ENCODE measurements at regions not wholly inside any gene's neighbourhood (a gene's known extent, or its start where the extent isn't known, plus 50 kb on each side); places are given as distances from the start of the nearest gene placed in this dataset.

- DNase-seq (ENCODE audit: low spot score) = no peak
- FAIRE-seq = no peak
Measured at GRCh38 chr22:48177631-48178030, 1415.2 kb downstream of the TBC1D22A start.

DNA sequence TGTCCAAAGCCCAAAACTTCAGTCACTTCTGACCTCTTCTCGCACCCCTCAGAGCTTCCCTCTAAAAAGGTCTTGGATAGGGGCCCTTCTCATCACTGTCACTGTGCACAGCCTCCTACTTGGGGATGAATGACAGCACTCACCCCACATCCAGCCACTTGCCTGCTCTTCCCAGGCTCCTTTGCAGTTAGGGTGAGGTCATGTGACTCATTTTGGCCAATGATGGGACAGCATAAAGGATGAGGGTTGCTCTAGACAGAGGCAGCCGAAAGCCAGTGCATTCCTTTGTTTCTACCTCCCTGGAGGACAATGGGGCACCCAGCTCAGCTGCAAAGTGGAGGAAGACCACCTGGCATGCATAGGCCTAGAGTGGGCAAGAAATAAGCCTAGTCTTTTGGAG is 1413.3 kb downstream of the TBC1D22A start:
- no peak for DNase-seq (ENCODE audit: low spot score)
- FAIRE-seq = no peak

DNA sequence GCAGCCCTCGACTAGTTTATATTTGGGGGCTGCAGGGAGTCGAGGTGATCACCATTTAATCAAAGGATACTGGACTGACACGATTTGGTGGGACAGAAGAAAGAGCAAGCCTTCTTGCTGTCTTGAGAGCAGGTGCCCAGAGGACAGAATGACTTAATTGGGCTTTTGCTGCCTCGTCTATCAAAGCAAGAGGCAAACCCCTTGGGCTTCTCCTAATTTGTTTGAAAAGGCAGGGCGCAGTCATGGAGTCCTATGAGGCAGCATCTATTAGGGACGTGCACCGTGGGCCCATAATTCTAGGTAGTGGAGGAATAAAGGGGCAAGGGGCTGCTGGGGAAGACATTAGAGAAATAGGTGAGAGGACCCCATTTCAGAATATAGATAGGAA is 1411.3 kb downstream of the TBC1D22A start:
- DNase-seq (ENCODE audit: low spot score) (no peak), FAIRE-seq (no peak)

GRCh38 chr22:48173061-48173772 is 1410.8 kb downstream of the TBC1D22A start:
- DNase-seq (ENCODE audit: low spot score) = no peak
- no peak for FAIRE-seq

DNA sequence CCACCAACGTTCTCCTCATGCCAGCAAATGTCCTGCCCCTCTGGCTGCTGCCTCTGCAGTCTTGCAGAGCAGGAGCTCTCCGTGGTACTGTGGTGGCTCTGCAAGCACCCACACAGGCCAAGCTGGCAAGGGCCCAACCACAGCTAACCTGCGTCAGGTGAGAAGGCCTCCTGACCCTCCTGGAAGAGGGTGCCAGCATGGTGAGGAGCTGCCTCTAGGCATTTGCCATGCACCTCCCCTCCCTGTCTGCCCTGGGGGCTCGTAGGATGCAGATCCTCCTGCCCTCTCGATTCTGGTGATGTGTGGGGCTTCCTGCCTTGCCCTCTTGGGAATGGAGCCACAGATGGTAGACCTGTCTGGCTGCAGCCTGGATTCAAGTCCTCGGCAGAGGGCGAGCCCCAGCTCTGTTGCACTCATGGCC is 1408.8 kb downstream of the TBC1D22A start:
- no peak for FAIRE-seq
- DNase-seq (ENCODE audit: low spot score) = no peak

GRCh38 chr22:48169227-48169626 is 1406.8 kb downstream of the TBC1D22A start:
- FAIRE-seq = no peak

GRCh38 chr22:48167238-48167637 is 1404.8 kb downstream of the TBC1D22A start:
- FAIRE-seq = no peak

More at GRCh38 chr22:48169227-48169626, 1406.8 kb downstream of the TBC1D22A start:
- DNase-seq (ENCODE audit: low spot score) = no peak

GRCh38 chr22:48161298-48161697 is 1398.8 kb downstream of the TBC1D22A start:
- no peak for DNase-seq (ENCODE audit: low spot score)
- FAIRE-seq = no peak

More at GRCh38 chr22:48167238-48167637, 1404.8 kb downstream of the TBC1D22A start:
- no peak for DNase-seq (ENCODE audit: low spot score)

DNA sequence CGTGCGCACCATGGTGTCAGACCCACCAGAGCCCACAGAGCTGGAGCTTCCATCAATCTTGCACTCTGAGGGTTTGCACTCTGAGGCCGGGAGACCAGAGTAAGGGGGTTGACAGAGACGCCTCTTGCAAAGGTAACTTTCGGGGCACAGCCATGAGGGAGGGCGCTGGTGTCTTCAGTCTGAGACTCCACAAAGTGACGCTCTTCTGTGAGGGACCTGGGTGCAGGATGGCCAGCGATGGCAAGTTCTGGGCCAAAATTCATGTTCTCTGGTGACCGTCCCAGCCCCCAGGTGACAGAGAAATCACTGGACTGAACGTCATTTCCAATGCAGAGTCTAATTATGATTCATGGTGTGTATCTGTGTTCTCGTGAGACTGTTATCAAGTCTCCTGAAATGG is 1395.2 kb downstream of the TBC1D22A start:
- no peak for DNase-seq (ENCODE audit: low spot score)
- FAIRE-seq = no peak

DNA sequence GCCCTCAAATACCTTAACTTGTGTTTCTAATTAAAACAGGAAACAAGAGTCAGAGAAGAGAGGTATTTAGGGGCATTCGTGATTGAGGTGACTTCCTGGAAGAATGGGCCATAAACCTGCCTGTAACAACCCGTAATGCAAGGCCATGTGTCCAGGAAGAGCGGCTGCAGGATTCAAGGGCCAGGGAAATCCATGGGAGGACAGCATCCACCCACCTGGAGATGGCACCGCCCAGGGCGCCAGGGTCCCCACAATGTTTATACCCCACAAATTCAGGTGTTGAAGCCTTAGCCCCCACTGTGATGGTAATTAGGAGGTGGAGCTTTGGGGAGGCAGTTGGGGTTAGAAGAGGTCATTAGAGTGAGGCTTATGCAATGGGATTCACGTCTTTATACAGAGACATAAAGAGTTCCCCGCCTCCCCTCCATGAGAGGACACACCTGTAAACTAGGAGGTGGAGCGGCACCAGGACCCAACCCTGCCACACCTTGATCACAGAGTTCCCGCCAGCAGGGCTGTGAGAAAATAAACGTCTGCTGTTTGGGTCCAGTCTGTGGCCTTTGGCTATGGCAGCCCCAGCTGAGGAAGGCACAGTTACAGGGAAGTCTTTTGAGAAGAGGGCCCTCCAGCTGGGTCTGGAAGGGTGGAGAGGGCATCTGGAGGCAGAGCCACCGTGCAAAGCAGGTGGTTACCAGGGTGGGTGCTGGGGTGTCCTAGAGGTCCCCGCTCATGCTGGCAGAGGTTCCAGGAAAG is 1394.3 kb downstream of the TBC1D22A start:
- DNase-seq (ENCODE audit: low spot score) (no peak), FAIRE-seq (no peak)

DNA sequence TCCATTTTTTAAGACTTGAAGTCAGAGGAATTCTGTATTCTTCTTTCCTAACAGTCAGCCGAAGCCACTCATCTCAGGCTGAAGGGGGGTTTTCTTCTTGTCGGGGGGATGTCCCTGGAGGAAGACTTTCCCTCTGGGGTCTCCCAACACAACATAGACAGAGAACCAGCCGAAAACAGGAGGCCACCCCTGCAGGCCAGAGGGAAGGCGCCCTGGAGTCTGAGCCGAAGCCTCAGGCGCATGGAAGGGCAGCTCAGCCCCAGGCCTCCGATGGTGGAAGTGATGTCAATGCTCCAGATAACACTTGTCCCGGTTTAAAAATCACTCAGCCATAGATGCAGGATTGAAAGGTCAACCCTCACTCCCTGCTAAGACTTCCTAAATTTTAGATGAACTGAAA is 1393.0 kb downstream of the TBC1D22A start:
- DNase-seq (ENCODE audit: low spot score) = no peak

GRCh38 chr22:48154943-48155240 is 1392.4 kb downstream of the TBC1D22A start:
- no peak for FAIRE-seq
- no peak for DNase-seq (ENCODE audit: low spot score)

More for the DNA sequence above, 1393.0 kb downstream of the TBC1D22A start:
- no peak for FAIRE-seq

GRCh38 chr22:48154169-48154942 is 1391.9 kb downstream of the TBC1D22A start:
- DNase-seq (ENCODE audit: low spot score) (no peak), FAIRE-seq (no peak)

- FAIRE-seq (no peak), DNase-seq (ENCODE audit: low spot score) (no peak)
Measured at GRCh38 chr22:48153726-48154125, 1391.3 kb downstream of the TBC1D22A start.

DNA sequence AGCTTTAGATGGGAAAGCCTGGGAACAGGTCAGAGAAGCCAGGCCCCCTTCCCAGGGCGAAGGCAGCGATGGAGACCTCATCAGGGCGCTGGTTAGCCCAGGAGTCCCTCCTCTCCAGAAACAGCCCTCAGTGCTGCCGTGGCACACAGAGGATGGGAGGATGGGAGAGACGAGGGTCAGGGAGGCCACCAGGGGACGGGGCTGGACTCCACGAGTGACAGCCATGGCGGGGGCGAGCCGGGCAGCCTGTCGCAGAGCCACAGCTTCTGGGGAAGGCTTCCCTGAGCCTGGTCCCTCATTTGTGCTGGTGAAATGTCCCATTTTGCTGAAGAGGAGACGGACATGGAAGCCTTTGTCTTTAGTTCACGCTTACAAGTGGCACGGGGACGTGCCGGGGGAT is 1390.5 kb downstream of the TBC1D22A start:
- no peak for FAIRE-seq
- no peak for DNase-seq (ENCODE audit: low spot score)

GRCh38 chr22:48152164-48152775 is 1389.8 kb downstream of the TBC1D22A start:
- no peak for FAIRE-seq

GRCh38 chr22:48151641-48152040 is 1389.2 kb downstream of the TBC1D22A start:
- DNase-seq (ENCODE audit: low spot score) = no peak

More at GRCh38 chr22:48152164-48152775, 1389.8 kb downstream of the TBC1D22A start:
- no peak for DNase-seq (ENCODE audit: low spot score)

DNA sequence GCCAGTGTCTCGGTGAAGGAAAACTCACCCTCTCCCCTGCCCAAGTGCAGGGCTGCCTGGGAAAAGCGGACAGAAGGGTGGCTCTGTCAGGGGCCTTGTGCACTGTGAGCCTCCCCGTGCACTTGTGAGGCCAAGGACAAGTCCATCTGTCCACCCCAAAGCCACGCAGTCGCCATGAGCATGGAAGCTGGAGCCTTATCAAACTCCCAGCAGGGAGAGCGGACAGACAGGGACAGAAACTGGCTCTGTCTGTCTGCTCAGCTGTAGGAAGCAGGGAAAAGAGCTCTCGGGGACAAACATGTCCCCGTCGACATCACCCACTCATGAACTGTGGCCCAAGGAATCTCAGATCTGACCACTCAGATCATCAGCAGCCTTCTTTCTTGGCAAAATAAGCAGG is 1385.4 kb downstream of the TBC1D22A start:
- no peak for FAIRE-seq

More at GRCh38 chr22:48151641-48152040, 1389.2 kb downstream of the TBC1D22A start:
- FAIRE-seq = no peak

GRCh38 chr22:48147404-48147803 is 1385.0 kb downstream of the TBC1D22A start:
- no peak for DNase-seq (ENCODE audit: low spot score)
- no peak for FAIRE-seq

More for the DNA sequence above, 1385.4 kb downstream of the TBC1D22A start:
- no peak for DNase-seq (ENCODE audit: low spot score)

DNA sequence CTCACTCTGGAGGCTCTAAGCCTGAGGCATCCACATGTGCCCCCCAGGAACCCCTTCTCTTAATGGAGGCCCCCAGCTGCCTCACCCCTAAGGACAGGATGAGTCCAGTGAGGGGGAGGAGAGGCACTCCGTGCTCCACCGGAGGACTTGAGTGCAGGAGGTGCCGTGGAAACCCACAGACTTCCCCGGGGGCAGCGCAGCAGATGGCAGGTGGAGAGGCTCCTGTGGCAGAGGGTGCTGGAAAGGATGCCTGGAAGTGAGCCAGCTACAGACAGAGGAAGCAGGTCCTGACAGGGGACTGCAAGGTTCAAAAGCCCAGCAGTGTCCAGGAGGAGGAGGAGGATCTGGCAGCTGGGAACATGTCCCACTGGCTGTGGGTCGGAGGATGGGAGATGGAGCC is 1384.0 kb downstream of the TBC1D22A start:
- DNase-seq (ENCODE audit: low spot score) (no peak), FAIRE-seq (no peak)

GRCh38 chr22:48145738-48146137 is 1383.3 kb downstream of the TBC1D22A start:
- no peak for FAIRE-seq
- no peak for DNase-seq (ENCODE audit: low spot score)

GRCh38 chr22:48144318-48144717 is 1381.9 kb downstream of the TBC1D22A start:
- DNase-seq (ENCODE audit: low spot score) (no peak), FAIRE-seq (no peak)

Measured in RCC 7860 (cell line).